ENCODE measurements at regions not wholly inside any gene's neighbourhood (a gene's known extent, or its start where the extent isn't known, plus 50 kb on each side); places are given as distances from the start of the nearest gene placed in this dataset.
"Not testable (repeated sequence)": the region's sequence is repeated elsewhere in the genome, so short reads cannot be mapped to it uniquely, and the experiment has no call there.

DNA sequence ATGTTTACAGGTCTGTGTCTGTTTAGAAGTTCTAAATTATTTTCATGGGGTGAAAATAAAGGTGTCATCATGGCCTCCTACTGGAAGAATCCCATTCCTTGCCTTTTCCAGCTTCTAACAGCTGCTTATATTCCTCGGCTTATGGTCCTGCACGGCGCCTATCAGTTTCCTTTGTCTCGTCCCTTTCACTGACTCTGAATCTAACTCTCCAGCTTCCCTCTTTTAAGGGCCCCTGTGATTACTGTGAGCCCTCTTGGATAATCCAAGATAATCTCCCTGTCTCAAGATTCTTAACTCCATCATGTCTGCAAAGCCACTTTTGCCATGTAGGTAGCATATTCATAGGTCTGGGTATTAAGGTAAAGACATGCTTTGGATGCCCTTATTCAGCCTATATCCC, 441.0 kb upstream of the ERCC4 start:
- DNase-seq (ENCODE audit: extremely low spot score) = no peak
- ChIA-PET CTCF (no interaction called here), POLR2A (no interaction called here)
- TF ChIP-seq ARNT (IDR thresholded peaks at IDR 0.05) (no peak), FOXK2 (IDR thresholded peaks at IDR 0.05) (no peak), ZNF384 (IDR thresholded peaks at IDR 0.05) (no peak), BHLHE40 (IDR thresholded peaks at IDR 0.05; ENCODE audit: borderline replicate concordance) (no peak), FOXA1 (IDR thresholded peaks at IDR 0.05) (no peak), PKNOX1 (IDR thresholded peaks at IDR 0.05) (no peak), TARDBP (IDR thresholded peaks at IDR 0.05) (no peak), NFRKB (IDR thresholded peaks at IDR 0.05) (no peak), FOXM1 (IDR thresholded peaks at IDR 0.05; ENCODE audit: borderline replicate concordance) (no peak), CTBP1 (IDR thresholded peaks at IDR 0.05; ENCODE audit: borderline replicate concordance) (no peak), LEF1 (IDR thresholded peaks at IDR 0.05; ENCODE audit: borderline replicate concordance) (no peak), SP1 (IDR thresholded peaks at IDR 0.05) (no peak), SUZ12 (IDR thresholded peaks at IDR 0.05) (no peak), ELF4 (IDR thresholded peaks at IDR 0.05) (no peak), L3MBTL2 (conservative IDR thresholded peaks at IDR 0.05) (no peak), HDGF (IDR thresholded peaks at IDR 0.05; ENCODE audit: borderline replicate concordance) (no peak)

- CTCF ChIA-PET = no interaction called here
- no peak for TF ChIP-seq PKNOX1 (IDR thresholded peaks at IDR 0.05)
- no peak for TF ChIP-seq TARDBP (IDR thresholded peaks at IDR 0.05)
- TF ChIP-seq FOXM1 (IDR thresholded peaks at IDR 0.05; ENCODE audit: borderline replicate concordance) = no peak
- TF ChIP-seq L3MBTL2 (conservative IDR thresholded peaks at IDR 0.05) = no peak
- no peak for TF ChIP-seq ZNF384 (IDR thresholded peaks at IDR 0.05)
- TF ChIP-seq SP1 (IDR thresholded peaks at IDR 0.05) = no peak
- TF ChIP-seq CTBP1 (IDR thresholded peaks at IDR 0.05; ENCODE audit: borderline replicate concordance) = no peak
- TF ChIP-seq HDGF (IDR thresholded peaks at IDR 0.05; ENCODE audit: borderline replicate concordance) = no peak
- no peak for TF ChIP-seq SUZ12 (IDR thresholded peaks at IDR 0.05)
- no peak for TF ChIP-seq ARNT (IDR thresholded peaks at IDR 0.05)
- TF ChIP-seq ELF4 (IDR thresholded peaks at IDR 0.05) = no peak
- TF ChIP-seq BHLHE40 (IDR thresholded peaks at IDR 0.05; ENCODE audit: borderline replicate concordance) = no peak
- TF ChIP-seq LEF1 (IDR thresholded peaks at IDR 0.05; ENCODE audit: borderline replicate concordance) = no peak
- TF ChIP-seq NFRKB (IDR thresholded peaks at IDR 0.05) = no peak
- POLR2A ChIA-PET = no interaction called here
- no peak for DNase-seq (ENCODE audit: extremely low spot score)
Observed at GRCh38 chr16:13479549-13479948, 440.4 kb upstream of the ERCC4 start.

GRCh38 chr16:13480801-13481200, 439.2 kb upstream of the ERCC4 start:
- CTCF ChIA-PET = no interaction called here
- TF ChIP-seq TARDBP (IDR thresholded peaks at IDR 0.05) (no peak), FOXK2 (IDR thresholded peaks at IDR 0.05) (no peak), FOXA1 (IDR thresholded peaks at IDR 0.05) (no peak), FOXM1 (IDR thresholded peaks at IDR 0.05; ENCODE audit: borderline replicate concordance) (no peak), PKNOX1 (IDR thresholded peaks at IDR 0.05) (no peak), SUZ12 (IDR thresholded peaks at IDR 0.05) (no peak), L3MBTL2 (conservative IDR thresholded peaks at IDR 0.05) (no peak), CTBP1 (IDR thresholded peaks at IDR 0.05; ENCODE audit: borderline replicate concordance) (no peak), SP1 (IDR thresholded peaks at IDR 0.05) (no peak)
- POLR2A ChIA-PET = no interaction called here
- no peak for DNase-seq (ENCODE audit: extremely low spot score)

DNA sequence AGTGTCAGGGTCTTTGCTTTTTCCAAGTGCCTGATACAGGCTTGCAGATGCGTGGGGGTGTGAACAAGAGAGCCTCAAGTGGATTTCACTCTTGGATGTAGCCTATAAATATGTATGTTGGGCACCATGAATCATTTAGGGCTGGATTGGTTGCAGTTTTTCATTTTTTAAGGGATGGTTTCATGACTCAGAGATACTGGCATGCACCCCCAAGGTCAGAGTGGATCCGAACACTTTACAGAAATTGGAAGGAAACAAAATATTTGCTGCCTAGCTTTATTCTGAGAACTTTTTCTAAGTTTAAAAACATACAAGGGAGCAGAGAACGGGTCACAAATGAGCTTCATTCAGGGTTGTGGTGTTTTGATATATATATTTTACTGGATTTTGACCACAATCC, 436.8 kb upstream of the ERCC4 start:
- ChIA-PET CTCF (no interaction called here), POLR2A (no interaction called here)
- no peak for DNase-seq (ENCODE audit: extremely low spot score)
- no peak for TF ChIP-seq HDGF (IDR thresholded peaks at IDR 0.05; ENCODE audit: borderline replicate concordance)
- no peak for TF ChIP-seq SUZ12 (IDR thresholded peaks at IDR 0.05)
- no peak for TF ChIP-seq ELF4 (IDR thresholded peaks at IDR 0.05)
- TF ChIP-seq TARDBP (IDR thresholded peaks at IDR 0.05) = no peak
- no peak for TF ChIP-seq LEF1 (IDR thresholded peaks at IDR 0.05; ENCODE audit: borderline replicate concordance)
- TF ChIP-seq ARNT (IDR thresholded peaks at IDR 0.05) = no peak
- TF ChIP-seq FOXK2 (IDR thresholded peaks at IDR 0.05) = no peak
- TF ChIP-seq CTBP1 (IDR thresholded peaks at IDR 0.05; ENCODE audit: borderline replicate concordance) = no peak
- no peak for TF ChIP-seq NFRKB (IDR thresholded peaks at IDR 0.05)
- TF ChIP-seq L3MBTL2 (conservative IDR thresholded peaks at IDR 0.05) = no peak
- TF ChIP-seq FOXA1 (IDR thresholded peaks at IDR 0.05) = no peak
- TF ChIP-seq SP1 (IDR thresholded peaks at IDR 0.05) = no peak
- TF ChIP-seq FOXM1 (IDR thresholded peaks at IDR 0.05; ENCODE audit: borderline replicate concordance) = no peak
- TF ChIP-seq BHLHE40 (IDR thresholded peaks at IDR 0.05; ENCODE audit: borderline replicate concordance) = no peak
- no peak for TF ChIP-seq PKNOX1 (IDR thresholded peaks at IDR 0.05)
- TF ChIP-seq ZNF384 (IDR thresholded peaks at IDR 0.05) = no peak

- POLR2A ChIA-PET; DNase-seq (ENCODE audit: extremely low spot score); CTCF ChIA-PET: not testable (repeated sequence)
Observed at GRCh38 chr16:13489416-13489815, 430.5 kb upstream of the ERCC4 start.

GRCh38 chr16:13492046-13492445, 427.9 kb upstream of the ERCC4 start:
- no peak for TF ChIP-seq ZNF384 (IDR thresholded peaks at IDR 0.05)
- no peak for TF ChIP-seq FOXK2 (IDR thresholded peaks at IDR 0.05)
- no peak for TF ChIP-seq LEF1 (IDR thresholded peaks at IDR 0.05; ENCODE audit: borderline replicate concordance)
- no peak for TF ChIP-seq ELF4 (IDR thresholded peaks at IDR 0.05)
- TF ChIP-seq BHLHE40 (IDR thresholded peaks at IDR 0.05; ENCODE audit: borderline replicate concordance) = no peak
- TF ChIP-seq SP1 (IDR thresholded peaks at IDR 0.05) = no peak
- TF ChIP-seq ARNT (IDR thresholded peaks at IDR 0.05) = no peak
- no peak for TF ChIP-seq PKNOX1 (IDR thresholded peaks at IDR 0.05)
- TF ChIP-seq L3MBTL2 (conservative IDR thresholded peaks at IDR 0.05) = no peak
- no peak for TF ChIP-seq CTBP1 (IDR thresholded peaks at IDR 0.05; ENCODE audit: borderline replicate concordance)
- CTCF ChIA-PET = no interaction called here
- DNase-seq (ENCODE audit: extremely low spot score) = no peak
- POLR2A ChIA-PET = no interaction called here

Data from HEK293T (cell line).